ENCODE measurements at regions not wholly inside any gene's neighbourhood (a gene's known extent, or its start where the extent isn't known, plus 50 kb on each side); places are given as distances from the start of the nearest gene placed in this dataset.

DNA sequence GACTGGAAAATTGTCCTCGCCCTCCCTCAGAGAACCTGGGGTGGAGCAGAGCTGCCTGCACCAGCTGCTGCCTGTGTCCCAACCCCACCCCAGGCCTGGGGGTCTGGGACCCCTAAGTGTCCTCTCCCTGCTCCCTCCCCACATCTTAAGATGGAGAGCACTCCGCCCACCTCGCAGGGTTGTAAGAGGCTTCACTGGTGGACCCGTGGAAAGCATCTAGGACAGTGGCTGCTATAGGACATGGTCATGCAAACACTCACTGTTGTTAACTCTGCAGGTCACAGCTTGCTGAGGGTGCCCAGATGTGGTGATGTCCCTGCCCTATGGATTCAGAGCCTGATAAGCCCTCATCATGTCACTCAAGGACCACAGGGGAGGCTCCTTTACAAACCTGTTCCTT, 62.0 kb upstream of the ARNT2 start:
- TF ChIP-seq FOXP2 (optimal IDR thresholded peaks at IDR 0.05; ENCODE audit: borderline replicate concordance, extremely low read depth, extremely low read length, insufficient read depth) (no peak), TAF1 (IDR thresholded peaks at IDR 0.05; ENCODE audit: borderline replicate concordance, insufficient read depth, low read length) (no peak), POLR2AphosphoS5 (IDR thresholded peaks at IDR 0.05; ENCODE audit: low read depth, low read length) (no peak), SIN3A (IDR thresholded peaks at IDR 0.05; ENCODE audit: borderline replicate concordance, insufficient read depth, low read length) (no peak)
- TF ChIP-seq, protein P1, sequence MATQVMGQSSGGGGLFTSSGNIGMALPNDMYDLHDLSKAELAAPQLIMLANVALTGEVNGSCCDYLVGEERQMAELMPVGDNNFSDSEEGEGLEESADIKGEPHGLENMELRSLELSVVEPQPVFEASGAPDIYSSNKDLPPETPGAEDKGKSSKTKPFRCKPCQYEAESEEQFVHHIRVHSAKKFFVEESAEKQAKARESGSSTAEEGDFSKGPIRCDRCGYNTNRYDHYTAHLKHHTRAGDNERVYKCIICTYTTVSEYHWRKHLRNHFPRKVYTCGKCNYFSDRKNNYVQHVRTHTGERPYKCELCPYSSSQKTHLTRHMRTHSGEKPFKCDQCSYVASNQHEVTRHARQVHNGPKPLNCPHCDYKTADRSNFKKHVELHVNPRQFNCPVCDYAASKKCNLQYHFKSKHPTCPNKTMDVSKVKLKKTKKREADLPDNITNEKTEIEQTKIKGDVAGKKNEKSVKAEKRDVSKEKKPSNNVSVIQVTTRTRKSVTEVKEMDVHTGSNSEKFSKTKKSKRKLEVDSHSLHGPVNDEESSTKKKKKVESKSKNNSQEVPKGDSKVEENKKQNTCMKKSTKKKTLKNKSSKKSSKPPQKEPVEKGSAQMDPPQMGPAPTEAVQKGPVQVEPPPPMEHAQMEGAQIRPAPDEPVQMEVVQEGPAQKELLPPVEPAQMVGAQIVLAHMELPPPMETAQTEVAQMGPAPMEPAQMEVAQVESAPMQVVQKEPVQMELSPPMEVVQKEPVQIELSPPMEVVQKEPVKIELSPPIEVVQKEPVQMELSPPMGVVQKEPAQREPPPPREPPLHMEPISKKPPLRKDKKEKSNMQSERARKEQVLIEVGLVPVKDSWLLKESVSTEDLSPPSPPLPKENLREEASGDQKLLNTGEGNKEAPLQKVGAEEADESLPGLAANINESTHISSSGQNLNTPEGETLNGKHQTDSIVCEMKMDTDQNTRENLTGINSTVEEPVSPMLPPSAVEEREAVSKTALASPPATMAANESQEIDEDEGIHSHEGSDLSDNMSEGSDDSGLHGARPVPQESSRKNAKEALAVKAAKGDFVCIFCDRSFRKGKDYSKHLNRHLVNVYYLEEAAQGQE (IDR thresholded peaks at IDR 0.05; ENCODE audit: insufficient read depth in 1 of 2, low read depth in 2 of 2, low read length in 2 of 2), result no peak

DNA sequence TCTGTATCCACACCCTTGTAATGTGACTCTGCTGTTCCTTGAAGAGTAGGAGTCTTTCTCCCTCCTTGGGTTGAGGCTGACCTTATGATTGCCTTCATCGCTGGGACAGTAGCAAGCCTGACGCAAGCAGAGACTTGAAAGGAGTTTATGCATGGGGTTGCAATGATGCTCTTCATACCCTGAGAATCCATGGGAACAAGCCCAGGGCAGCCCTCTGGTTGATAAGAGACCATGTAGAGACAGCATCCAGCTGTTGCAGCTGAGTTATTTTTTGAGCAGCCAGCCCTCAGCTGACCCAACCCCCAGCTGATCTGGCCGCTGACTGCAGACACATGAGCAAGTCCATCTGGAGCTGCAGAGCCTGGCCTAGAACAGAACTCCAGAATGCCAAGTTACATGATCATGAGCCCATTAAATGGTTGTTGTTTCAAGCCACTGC, 60.6 kb upstream of the ARNT2 start:
- TF ChIP-seq POLR2AphosphoS5 (IDR thresholded peaks at IDR 0.05; ENCODE audit: low read depth, low read length), result no peak
- TF ChIP-seq, protein P1 (IDR thresholded peaks at IDR 0.05; ENCODE audit: insufficient read depth in 1 of 2, low read depth in 2 of 2, low read length in 2 of 2), result no peak
- no peak for TF ChIP-seq SIN3A (IDR thresholded peaks at IDR 0.05; ENCODE audit: borderline replicate concordance, insufficient read depth, low read length)
- TF ChIP-seq FOXP2 (optimal IDR thresholded peaks at IDR 0.05; ENCODE audit: borderline replicate concordance, extremely low read depth, extremely low read length, insufficient read depth), result no peak
- no peak for TF ChIP-seq TAF1 (IDR thresholded peaks at IDR 0.05; ENCODE audit: borderline replicate concordance, insufficient read depth, low read length)

DNA sequence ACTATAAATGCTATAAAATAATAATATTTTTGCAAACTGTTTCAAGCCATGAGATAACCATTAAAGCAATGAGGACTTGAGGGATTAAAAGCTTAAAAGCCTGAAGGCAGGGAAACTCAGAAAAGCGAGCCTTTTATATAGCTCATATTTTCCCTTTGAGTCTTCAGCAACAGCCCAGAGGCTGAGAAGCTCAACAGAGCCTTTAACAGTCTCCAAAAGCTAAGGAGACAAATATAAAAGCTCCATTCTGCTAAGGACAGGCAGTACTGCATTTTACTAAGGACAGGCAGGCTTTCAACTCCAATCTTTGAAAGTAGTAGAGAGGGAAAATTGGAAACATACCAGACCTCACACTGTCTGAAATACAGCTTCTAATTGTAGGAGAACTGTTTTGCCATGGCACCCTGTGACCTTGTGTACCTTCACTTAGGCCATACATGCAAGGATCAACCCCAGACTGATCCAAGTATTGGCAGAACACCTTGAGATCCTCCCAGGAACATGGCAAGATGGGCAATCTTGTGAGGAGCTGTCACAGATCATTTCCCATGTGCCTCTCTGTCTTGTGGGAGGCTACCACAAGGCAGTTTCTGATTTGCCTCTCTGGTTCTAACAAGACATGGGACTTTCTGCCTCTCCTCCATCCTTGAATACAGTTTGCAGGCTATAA, 53.1 kb upstream of the ARNT2 start:
- TF ChIP-seq TAF1 (IDR thresholded peaks at IDR 0.05; ENCODE audit: borderline replicate concordance, insufficient read depth, low read length) (no peak), FOXP2 (optimal IDR thresholded peaks at IDR 0.05; ENCODE audit: borderline replicate concordance, extremely low read depth, extremely low read length, insufficient read depth) (no peak), POLR2AphosphoS5 (IDR thresholded peaks at IDR 0.05; ENCODE audit: low read depth, low read length) (no peak), SIN3A (IDR thresholded peaks at IDR 0.05; ENCODE audit: borderline replicate concordance, insufficient read depth, low read length) (no peak)
- TF ChIP-seq, protein P1 (IDR thresholded peaks at IDR 0.05; ENCODE audit: insufficient read depth in 1 of 2, low read depth in 2 of 2, low read length in 2 of 2), result no peak
